GM19351 (cell line): ENCODE measurements at regions not wholly inside any gene's neighbourhood (a gene's known extent, or its start where the extent isn't known, plus 50 kb on each side); places are given as distances from the start of the nearest gene placed in this dataset.
"Not testable (repeated sequence)": the region's sequence is repeated elsewhere in the genome, so short reads cannot be mapped to it uniquely, and the experiment has no call there.

Experiments
- ATAC-seq: cut with Tn5 transposase; IDR thresholded peaks from one replicate; pipeline ENCODE4 v1.9.1; 2021; ENCODE audit warnings: mild to moderate bottlenecking, moderate library complexity; ENCODE audit not compliant: unreplicated experiment

DNA sequence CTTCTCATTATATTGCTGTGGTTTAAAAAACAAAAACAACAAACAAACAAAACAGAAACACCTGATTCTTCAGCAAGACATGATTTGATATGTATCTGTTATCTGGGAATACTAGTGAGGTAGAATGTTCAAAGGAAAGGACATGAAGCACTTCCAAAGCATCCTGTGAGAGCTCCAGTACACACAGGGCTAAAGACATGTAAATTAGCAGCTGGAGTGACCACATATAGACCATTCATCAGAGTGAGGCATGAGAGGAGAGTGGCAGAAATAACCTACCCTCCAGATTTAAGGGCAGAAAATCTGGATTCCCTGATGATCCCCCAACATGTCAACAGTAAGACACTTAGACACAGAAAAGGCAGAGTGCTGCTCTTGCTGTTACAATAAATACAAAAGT lies 260.5 kb upstream of the CHRM3 start:
- ATAC-seq, result no peak

DNA sequence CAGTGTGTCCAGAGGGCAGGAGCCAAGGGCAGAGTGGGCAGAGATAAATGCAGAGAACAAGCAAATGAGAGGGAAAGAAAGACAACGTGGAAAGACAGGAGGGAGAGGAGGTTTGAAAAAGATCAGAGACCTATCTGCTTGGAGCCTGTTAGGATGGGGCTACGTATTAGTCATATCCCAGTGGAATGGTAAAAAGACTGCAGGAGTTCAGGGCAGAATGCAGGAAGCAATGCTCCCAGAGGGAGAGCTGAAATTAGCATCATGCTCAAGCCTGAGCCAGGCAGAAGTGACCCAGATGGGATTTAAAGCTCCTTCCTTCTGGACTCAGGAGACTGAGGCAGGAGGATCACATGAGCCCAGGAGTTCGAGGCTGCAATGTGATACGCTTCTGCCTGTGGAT lies 261.3 kb upstream of the CHRM3 start:
- ATAC-seq, result no peak

DNA sequence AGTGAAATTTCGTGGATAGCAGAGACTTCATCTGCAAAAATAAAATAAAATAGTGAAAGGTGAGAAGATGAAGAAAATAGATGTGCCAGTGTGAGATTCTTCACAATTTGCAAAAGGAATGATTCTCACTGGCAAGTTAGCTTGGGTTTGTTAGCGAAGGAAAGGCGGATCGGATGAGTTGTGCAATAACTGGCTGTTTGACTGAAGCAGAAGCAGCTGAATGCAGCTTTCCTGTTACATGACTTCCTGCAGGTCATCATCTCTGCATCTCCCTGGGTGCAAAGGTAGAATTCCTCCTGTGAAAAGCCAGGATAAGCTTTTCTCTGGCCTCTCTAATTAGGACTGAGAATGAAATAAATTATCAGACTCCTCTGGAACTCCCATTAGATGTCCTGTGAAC lies 263.1 kb upstream of the CHRM3 start:
- ATAC-seq, result no peak

DNA sequence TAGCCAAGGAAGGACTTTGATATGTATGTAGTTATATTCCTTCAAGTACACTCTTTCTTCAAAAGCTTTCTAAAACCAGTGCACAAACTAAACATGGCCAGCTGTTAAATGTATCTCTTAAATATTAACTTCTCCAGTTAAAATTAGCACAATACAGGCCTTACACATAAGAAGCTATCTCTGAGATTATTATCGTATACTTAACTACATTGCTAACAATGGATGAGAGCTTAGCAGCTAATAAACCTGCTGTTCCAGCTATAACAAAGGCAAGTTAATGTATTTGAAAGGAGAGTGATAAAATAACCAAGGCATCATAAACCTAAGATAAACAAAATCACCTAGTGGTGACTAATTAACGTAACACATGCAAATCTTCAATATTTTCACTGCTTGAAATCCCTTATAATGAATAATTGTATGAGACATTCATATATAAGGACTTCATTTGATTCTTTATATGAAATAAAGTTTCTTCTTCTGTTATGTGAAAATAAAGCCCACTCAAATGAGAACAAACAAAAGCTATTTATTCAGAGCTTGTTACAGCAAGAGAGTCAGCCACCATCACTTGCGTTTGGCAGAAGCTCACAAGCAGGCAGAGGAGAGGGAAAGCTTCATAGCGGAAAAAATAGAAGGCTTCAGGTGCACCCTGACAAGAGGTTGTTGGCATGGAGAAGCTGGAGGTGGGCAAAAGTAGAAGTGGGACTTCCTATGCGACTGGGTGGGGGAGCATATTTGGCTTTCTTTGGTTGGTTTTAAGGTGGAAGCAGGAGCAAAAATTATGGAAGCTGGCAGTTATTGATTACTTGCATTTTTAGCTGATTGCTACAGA lies 274.1 kb upstream of the CHRM3 start:
- no peak for ATAC-seq

DNA sequence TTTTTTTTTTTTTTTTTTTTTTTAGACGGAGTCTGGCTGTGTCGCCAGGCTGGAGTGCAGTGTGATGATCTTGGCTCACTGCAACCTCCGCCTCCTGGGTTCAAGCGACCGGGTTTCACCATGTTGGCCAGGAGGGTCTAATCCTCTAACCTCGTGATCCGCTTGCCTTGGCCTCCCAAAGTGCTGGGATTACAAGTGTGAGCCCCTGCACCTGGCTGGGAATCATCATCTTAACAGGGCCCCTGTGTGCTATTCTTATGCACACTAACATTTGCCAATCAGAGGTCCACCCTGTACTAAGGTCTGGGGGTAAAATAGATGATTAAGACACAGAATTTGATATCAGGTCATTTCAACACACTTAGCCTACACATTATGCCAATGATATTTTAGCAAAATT lies 278.7 kb upstream of the CHRM3 start:
- no peak for ATAC-seq

DNA sequence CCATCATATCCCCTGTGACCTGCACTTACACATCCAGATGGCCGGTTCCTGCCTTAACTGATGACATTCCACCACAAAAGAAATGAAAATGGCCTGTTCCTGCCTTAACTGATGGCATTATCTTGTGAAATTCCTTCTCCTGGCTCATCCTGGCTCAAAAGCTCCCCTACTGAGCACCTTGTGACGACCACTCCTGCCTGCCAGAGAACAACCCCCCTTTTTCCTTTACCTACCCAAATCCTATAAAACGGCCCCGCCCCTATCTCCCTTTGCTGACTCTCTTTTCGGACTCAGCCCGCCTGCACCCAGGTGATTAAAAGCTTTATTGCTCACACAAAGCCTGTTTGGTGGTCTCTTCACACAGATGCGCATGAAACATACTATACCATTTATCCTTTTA lies 279.7 kb upstream of the CHRM3 start:
- ATAC-seq, result not testable (repeated sequence)

DNA sequence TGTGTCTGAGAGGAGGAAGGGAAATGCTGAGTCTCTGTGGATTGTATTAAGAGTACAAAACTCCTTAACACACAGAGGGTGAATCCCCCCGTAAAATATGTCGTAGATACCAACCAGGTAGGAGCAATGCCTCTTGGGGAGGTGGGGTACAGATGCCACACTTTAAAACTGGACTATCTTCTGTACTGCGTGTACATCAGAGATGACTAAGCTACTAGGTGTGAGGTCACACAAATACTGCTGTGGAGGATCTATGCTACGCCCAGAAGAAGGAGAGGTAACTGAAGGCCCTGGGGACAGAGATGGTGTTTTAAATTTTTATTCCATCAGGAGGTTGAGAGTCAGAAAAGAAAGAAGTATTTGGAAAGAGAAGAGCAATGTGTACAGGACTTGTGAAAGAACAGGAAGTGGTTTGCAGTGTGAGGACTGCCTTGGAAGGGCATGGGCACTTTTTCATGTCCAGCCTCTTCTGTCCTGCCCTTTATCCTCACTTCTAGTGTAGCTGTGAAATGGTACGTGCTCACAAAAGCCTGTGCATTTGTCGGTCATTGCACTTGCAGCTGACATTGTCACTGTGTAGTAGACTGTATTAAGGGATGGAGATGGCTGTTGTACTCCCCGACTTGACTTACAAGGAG lies 287.8 kb upstream of the CHRM3 start:
- ATAC-seq, result no peak

DNA sequence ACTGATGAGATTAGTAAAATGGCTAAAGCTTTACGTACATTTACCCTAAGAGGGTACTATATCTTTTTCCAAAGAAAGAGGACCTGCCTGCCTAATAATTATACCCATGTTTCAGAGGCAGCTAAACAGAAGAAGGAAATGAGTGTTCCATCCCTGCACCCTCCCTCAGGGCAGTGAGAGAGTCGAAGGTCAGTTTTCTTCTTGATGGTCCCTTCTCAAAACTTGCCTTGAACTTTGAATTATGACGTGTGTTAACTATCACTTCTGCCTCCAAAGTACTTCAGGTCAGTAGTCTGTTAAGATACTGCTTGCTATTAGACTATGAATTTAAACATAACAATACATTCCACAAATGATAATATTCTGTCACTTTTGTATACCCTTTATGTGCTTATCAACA lies 294.8 kb upstream of the CHRM3 start:
- no peak for ATAC-seq

DNA sequence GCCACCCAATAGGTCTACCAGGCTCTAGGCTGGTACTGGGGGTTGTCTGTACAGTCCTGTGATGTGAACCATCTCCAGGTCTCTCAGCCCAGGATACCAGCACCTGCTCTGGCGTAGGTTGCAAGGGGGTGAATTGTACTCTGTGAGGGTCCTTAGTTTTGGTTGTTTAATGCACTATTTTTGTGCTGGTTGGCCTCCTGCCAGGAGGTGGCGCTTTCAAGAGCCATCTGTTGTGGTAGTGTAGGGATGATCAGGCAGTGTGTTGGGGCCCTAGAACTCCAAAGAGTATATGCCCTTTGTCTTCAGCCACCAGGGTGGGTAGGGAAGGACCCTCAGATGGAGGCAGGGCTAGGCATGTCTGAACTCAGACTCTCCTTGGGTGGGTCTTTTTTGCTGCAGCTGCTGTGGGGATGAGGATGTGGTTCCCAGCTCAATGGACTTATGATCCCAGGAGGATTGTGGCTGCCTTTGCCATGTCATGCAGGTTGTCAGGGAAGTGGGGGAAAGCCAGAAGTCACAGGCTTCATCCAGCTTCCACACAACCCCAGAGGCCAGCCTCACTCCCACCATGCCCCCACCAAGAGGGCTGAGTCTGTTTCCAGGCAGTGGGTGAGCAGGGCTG lies 301.8 kb upstream of the CHRM3 start:
- ATAC-seq, result no peak

DNA sequence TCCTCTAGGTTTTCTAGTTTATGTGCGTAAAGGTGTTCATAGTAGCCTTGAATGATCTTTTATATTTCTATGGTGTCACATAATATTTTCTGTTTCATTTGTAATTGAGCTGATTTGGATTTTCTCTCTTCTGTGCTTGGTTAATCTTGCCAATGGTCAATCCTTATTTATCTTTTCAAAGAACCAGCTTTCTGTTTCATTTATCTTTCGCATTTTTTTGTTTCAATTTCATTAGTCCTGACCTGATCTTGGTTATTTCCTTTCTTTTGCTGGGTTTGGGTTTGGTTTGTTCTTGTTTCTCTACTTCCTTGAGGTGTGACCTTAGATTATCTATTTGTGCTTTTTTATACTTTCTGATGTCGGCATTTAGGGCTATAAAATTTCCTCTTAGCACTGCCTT lies 304.4 kb upstream of the CHRM3 start:
- ATAC-seq, result not testable (repeated sequence)

DNA sequence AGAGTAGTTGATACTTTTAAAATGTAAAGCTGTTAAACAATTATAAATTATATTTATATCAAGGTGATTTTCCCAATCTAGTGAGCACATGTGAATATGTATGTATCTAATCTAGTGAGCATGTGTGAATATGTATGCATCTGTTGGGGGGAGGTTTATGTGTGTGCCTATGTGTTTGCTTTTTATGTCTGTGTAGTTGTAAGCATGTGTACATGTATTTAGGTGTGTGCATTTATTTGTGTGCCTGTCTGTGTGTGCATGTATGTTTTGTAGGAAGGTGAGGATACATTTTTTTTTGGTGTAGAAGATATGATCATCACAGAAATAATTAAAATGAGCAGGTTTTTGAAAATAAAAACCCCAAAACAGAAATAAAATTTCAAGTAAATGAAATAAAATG lies 318.9 kb upstream of the CHRM3 start:
- ATAC-seq, result no peak

DNA sequence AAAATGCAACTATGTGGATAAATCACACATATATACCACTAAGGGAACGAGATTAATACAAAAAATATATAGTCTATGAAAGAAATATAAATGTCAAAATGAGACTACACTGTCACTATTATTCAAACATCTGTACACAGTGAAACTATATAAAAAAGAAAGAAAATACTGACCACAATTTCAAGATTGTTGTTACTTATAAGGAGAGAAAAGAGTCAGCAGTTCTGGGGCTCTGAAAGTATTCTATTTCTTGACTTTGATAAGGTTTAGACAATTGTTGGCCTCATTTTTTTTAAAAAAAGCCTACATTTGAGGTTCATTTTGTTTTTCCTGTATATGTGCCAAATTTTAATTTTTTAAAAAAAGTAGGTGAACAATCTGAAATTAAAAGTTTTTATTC lies 319.3 kb upstream of the CHRM3 start:
- ATAC-seq, result no peak

DNA sequence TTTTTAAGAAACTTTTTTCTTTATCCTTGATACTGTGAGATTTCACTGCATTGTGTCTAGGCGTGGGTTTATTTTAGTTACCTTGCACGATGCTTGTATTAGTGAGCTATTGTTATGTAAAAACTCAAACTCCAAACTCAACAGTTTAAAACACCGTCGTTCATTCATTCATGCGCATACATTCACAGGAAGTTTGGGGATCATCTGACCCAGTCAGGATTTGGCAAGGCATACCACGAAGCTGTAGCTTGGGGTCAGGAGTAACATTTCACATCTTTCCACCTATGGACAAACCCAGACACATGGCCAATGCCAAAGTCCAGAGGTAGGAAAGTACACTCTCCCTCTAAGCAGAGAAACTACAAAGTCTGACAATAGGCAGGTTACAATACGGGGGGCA lies 324.6 kb upstream of the CHRM3 start:
- no peak for ATAC-seq

DNA sequence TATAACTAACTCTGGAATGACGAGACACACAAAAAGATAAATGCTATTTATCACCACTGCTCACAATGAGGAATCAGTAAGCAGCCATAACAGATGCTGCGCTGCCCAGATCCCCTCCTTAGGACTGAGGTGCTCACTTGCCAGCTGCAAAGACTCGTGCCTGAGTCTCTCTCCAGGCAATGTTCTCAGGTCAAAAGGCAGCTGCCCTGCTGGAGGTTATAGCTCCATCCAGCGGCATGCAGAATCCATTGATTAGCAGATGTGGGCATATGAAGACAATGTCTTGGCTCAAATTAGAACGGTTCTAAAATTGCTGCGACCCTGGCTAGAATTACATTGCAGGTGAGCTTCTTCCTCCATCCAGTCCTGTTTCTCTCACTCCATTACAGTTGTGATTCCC lies 328.2 kb upstream of the CHRM3 start:
- no peak for ATAC-seq

DNA sequence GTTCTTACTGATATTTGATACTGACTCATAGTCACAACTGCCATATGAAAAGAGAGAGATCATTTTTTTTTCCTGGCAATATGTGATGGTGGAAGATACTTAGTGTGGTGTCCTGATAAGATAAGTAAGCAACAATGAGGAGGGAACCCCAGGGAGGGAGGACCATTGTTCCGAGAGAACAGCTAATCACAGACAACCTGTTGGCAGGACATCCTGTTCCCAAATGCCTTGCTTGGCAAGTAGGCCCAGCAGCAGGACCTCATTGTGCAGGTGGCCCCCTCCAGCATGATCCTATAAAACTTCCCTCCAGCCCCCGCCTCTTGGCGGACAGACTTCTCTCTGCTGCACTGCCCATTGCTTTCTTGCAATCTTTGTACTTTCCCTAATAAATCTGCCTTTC lies 329.4 kb upstream of the CHRM3 start:
- ATAC-seq, result no peak

DNA sequence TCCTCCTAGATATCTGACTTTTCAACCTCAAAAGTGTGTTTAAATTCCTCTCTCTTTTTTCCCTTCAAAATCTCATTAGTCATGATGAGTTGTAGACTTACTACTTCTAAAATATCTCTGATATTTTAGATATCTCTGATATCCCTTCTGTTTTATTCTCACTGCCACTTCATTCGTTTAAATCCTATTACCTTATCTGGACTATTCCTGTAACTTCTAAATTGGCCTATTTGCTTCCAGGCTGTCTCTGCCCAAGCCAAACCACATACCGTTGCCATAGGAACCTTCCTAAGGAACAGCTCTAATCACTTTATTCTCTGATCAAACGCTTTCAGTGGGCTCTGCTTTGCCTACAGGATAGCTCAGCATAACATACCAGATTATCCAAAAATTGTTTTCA lies 333.1 kb upstream of the CHRM3 start:
- no peak for ATAC-seq

DNA sequence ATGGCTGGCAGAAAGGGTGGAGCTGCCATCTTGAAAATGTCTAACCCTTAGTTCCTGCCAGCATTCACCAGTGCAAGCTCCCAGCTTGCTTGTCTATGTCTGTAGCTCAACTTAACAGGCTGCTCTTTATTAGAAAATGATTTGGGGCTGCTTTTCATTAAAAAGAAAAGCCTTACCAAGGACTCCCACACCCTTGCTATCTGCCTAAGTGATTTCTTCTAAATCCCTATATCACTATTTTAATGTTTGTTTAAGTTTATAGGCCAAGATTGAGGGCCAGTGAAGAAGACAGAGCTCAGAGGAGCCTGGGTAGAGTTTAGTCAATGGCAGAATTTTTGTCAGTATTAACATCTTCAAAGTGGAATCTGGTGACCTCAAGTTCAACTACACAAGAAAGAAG lies 336.8 kb upstream of the CHRM3 start:
- ATAC-seq, result no peak

DNA sequence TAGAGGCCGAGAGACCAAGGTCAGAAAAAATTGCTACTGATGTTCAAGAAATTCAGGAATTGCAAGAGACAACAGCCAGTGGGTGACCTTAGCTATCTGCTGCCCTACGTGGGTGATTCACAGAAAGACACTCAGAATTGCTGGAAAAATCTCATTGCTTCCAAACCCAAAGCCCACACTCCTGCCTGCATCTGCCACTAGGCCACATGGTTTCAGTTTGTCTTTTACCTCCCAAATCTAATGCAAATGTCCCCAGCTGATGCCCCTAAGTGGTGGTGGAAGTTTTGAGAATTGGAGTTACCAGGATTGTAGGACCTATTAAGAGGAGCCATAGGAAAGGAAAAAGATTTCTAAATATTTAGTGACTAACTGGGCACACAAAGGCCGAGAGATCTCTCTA lies 341.5 kb upstream of the CHRM3 start:
- no peak for ATAC-seq

DNA sequence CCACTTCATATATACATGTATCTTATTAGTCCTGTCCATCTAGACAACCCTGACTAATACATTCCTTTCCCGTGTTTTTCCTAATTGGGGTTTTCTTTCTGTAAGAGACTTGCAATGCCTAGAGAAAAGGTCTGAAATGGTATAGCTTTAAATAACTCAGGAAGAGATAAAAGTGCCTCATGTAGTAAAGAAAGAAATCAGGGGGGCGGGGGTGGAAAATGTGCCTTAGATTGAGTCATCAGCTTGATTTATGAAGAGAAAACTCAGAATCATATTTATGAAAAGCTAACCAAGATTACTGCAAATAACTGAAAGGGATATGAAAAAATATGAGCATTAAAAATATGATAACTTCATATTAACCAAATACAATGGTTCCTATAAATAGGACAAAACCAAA lies 345.8 kb upstream of the CHRM3 start:
- ATAC-seq, result no peak

DNA sequence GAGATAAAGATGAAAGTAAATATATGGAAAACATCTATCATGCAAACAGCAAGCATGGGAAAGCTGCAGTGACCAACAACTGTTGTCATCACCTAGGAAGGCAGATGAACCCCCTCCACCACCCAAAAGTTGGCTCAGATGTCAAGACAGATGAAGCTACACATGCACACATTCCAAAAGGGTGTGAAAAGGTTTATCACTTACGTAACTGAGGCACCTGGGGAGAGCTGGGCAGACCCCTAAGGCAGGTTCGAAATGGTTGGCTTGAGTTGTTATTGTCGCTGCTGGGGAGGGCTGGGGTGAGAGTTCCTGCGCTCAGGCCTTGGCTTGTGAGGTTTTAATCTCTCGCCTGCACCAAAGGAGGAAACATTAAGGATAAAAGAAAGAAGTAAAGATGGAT lies 355.1 kb upstream of the CHRM3 start:
- no peak for ATAC-seq

DNA sequence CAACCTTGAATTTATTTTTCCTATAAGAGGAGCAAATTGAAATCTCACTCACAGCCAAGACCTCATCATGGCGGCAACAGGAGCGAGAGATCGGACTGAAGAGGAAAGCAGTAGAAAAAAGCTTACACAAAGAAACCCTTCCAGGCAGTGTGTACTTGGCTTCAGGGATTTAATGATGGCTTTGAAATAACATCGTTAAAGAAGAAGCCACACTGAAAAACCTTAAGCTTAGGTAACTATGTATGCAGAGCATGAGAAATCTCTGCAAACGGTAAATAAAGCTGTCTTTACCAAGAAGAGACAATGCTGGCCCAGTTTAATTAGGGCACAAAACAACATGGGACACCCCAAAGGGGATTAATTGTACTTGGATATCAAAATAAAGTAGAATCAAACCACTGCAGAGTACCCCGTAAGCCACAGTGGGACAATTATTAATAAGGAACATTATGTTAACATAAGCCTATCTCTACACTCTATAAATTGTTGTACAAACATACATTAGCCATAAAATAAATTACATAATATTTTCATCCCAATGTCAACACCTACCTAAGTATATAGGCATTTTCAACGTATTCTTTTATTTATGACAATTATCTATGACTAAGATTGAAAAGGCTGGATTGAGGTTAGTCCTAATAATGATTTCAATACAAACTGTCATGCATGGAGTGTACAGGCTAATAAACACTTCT lies 360.2 kb upstream of the CHRM3 start:
- no peak for ATAC-seq

DNA sequence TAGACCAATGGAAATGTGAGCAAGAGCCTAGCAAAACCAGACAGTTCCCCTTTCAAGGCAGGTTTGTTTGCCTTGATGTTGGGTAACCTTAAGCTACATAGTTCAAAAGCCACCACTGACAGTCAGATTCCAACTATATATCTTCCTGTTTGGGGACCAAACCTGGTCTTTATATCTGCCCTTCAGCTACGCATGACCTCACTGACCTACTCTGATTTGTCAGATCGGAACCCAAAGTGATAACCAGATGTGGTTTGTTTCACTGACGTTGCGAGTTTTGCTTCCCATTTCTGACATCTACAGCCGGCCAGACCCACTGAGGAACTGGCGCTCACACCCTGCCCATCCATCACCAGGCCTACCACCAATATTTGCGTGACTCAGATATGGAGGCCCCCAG lies 361.1 kb upstream of the CHRM3 start:
- ATAC-seq, result peak; percentile 77
